LNCAP (cell line): ENCODE measurements at regions not wholly inside any gene's neighbourhood (a gene's known extent, or its start where the extent isn't known, plus 50 kb on each side); places are given as distances from the start of the nearest gene placed in this dataset.

ENCODE experiments used
- TF ChIP-seq, protein P1 (sequence below): fragments of 450-650 bp; IDR thresholded peaks from 2 replicates; pipeline ENCODE4 v1.5.1; 2017; ENCODE audit warnings: mild to moderate bottlenecking

DNA sequence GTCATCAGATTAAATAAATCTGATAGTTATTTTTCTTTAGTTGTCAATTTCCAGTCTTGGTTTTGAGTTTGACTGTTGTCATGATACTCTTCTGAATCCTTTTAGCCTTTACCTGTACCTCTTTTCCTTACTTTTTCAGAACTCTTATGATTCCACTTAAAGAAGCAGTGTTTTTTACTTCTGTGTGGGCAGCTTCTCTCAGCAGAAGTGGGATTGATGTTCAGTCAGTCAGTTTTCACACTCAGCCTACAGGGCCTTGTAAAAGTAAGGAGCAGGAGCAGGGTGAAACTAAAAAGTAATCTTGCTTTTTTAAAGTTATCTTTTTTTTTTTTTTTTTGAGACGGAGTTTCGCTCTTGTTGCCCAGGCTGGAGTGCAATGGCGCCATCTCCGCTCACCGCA lies 75.1 kb downstream of the HAUS1 start:
- TF ChIP-seq, protein P1, sequence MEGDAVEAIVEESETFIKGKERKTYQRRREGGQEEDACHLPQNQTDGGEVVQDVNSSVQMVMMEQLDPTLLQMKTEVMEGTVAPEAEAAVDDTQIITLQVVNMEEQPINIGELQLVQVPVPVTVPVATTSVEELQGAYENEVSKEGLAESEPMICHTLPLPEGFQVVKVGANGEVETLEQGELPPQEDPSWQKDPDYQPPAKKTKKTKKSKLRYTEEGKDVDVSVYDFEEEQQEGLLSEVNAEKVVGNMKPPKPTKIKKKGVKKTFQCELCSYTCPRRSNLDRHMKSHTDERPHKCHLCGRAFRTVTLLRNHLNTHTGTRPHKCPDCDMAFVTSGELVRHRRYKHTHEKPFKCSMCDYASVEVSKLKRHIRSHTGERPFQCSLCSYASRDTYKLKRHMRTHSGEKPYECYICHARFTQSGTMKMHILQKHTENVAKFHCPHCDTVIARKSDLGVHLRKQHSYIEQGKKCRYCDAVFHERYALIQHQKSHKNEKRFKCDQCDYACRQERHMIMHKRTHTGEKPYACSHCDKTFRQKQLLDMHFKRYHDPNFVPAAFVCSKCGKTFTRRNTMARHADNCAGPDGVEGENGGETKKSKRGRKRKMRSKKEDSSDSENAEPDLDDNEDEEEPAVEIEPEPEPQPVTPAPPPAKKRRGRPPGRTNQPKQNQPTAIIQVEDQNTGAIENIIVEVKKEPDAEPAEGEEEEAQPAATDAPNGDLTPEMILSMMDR: no peak

DNA sequence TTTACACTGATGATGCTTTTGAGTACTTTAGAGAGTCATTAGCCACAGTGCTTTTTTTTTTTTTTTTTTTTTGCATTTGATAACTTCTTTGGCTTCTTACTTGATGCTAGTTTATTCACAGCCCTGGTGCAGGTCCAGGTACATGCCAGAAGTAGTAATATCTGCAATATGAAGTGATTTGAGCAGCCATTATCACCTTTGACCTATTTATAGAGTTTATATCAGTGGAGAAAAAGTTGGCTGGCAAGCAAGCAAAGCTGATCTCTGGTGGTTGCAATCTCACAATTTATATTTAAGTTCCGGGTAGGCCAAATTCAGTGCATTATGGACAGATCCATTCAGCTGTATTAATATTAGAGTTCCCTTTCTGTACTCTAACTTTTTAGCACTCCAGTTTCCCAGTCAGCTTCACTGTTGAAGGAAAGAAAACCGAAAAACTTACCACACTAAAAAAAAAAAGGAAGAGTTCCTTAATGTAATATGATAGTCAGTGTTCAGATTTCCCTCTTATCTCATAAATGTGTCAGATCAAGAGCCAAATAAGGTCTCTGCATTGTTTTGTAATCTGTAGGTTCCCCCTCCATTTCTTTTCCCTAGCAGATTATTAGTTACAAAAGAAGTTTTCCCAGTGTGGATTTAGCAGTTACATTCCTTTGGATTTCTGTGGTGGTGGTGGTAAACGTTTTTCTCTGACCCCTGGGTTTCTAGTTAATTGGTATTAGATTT lies 78.6 kb downstream of the HAUS1 start:
- TF ChIP-seq, protein P1: no peak

DNA sequence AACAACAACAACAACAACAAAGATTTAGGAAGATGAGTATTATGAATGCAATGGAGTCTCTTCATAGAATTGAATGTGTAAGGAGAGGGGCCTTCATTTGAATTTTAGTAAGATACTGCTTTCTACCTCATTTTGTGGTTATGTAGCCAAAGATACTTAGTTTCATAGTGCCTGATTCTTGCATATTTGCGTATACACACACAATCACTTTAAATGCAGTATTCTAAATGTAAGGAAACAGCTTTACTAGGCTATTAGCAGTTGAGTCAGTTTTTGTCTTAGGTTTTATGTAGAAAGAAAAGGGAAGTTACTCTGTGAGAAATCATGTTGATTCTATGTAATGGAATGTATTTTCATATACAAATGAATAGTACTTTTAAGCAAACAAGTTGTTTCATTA lies 80.5 kb downstream of the HAUS1 start:
- TF ChIP-seq, protein P1: no peak

DNA sequence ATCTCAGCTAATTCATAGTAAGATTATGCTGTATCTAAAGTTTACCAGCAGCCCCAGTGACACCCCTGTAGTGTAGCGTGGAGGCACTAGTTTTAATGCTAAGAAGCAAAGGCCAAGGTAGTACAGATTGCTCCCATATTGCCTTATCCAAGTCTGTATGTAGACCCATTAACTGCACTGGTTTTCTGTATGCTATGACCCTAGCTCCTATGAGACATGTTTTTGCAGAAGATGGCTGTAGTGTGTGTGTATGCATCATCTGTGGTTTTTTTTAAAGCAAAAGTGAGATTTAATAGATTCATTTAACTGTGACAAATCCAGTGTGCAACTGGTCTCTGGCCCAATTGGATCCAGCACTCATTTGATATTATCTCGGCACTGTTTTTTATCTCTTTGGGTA lies 86.5 kb downstream of the HAUS1 start:
- TF ChIP-seq, protein P1: no peak

DNA sequence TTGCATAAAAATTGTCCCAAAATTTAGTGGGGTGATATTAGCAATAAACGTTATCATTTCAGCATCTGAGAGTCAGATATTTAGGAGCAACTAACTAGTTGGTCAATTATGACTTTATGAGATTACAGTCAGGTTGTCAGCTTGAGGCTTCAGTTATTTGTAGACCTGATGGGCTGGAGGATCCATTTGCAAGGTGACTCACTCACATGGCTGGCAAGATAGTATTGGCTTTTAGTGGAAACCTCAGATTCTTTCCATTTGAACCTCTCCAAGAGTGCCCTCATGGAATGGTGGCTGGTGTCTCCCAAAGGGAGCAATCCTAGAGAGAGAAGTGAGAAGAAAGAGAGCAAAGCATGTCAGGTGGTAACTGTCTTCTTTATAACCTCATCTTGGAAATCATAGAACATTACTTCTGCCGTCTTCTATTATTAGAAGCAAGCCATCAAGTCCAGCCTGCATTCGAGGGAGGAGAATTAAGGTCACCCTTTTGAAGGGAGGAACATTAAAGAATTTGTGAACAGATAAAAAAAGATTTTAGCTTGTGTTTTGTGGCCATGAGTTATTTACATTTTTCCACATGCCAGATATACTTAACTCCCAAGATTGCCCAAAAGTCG lies 92.5 kb downstream of the HAUS1 start:
- TF ChIP-seq, protein P1: no peak

DNA sequence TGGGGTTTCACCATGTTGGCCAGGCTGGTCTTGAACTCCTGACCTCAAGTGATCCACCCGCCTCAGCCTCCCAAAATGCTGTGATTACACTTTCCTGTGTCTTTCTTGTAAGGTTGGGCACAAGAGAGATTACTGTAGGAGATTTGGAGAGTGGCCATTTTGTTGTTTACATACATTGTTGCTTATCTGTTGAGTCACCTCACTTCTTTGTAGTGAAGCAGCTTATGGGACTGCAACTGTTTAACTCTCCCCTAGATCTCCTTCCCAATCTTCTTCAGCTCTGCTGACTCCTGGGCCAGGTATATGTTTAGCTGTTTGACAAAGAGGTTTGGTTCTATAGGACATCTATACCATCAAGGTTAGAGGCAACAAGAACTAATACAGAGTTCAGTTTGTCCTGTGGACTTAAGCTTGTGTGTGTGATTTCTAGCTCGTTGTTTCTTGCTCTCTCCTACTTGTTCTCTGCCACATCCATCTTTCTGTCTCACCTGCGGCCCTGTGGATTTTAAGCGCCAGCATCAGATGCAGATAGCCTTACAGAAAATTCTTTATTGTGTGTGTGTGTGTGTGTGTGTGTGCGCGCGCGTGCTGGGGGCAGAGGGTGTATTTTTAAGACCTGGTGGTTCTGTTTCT lies 95.4 kb downstream of the HAUS1 start:
- TF ChIP-seq, protein P1: no peak

DNA sequence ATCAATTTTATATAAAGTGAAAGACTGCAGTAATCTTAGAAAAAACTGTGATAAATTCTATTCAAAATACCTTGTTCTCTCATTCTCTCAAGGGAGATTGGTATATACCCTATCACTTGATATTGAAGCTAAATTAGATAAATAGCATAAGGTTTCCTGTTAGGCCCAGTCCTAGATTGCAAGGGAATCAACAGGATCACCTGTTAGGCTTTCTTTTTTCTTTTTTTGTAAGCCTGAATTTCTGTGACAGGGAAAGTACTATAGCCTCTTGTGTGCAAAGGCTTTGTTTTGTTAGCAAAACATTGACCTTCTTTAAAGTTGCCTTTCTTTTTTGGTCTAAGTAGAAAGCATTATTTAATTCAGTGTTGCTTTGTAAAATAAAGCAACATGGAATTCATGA lies 100.0 kb downstream of the HAUS1 start:
- TF ChIP-seq, protein P1: no peak
